ENCODE measurements at regions not wholly inside any gene's neighbourhood (a gene's known extent, or its start where the extent isn't known, plus 50 kb on each side); places are given as distances from the start of the nearest gene placed in this dataset.

GRCh38 chr1:62917805-62918204 is 133.9 kb downstream of the ATG4C start:
- TF ChIP-seq CTCF (IDR thresholded peaks at IDR 0.05) (no peak), POLR2A (IDR thresholded peaks at IDR 0.05) (no peak)
